Ishikawa (cell line): ENCODE measurements at regions not wholly inside any gene's neighbourhood (a gene's known extent, or its start where the extent isn't known, plus 50 kb on each side); places are given as distances from the start of the nearest gene placed in this dataset.

Source experiments
- CEBPB ChIP-seq: IDR thresholded peaks from 2 replicates; pipeline ENCODE4 v1.6.1; 2012
- CREB1 ChIP-seq: IDR thresholded peaks from 2 replicates; pipeline ENCODE4 v1.6.1; 2012; ENCODE audit warnings: low read depth
- EP300 ChIP-seq: IDR thresholded peaks from 2 replicates; pipeline ENCODE4 v1.6.1; 2012; ENCODE audit warnings: borderline replicate concordance
- FOXM1 ChIP-seq: IDR thresholded peaks from 2 replicates; pipeline ENCODE4 v1.6.1; 2012; ENCODE audit warnings: low read depth, borderline replicate concordance
- MAX ChIP-seq: IDR thresholded peaks from 2 replicates; pipeline ENCODE4 v1.6.1; 2012
- REST ChIP-seq: IDR thresholded peaks from 2 replicates; pipeline ENCODE4 v1.6.1; 2012; ENCODE audit warnings: low read depth, mild to moderate bottlenecking
- TAF1 ChIP-seq: IDR thresholded peaks from 2 replicates; pipeline ENCODE4 v1.6.1; 2012; ENCODE audit warnings: low read depth, mild to moderate bottlenecking
- ZBTB7A ChIP-seq: IDR thresholded peaks from 2 replicates; pipeline ENCODE4 v1.6.1; 2012; ENCODE audit warnings: low read depth

GRCh38 chr9:86648828-86649170, 294.6 kb upstream of the TUT7 start:
- TF ChIP-seq TAF1 (no peak), EP300 (no peak), FOXM1 (no peak), MAX (no peak), CREB1 (no peak), ZBTB7A (no peak), REST (no peak), CEBPB (no peak)
